Ectodermal cell (in vitro differentiated cells): ENCODE measurements at regions not wholly inside any gene's neighbourhood (a gene's known extent, or its start where the extent isn't known, plus 50 kb on each side); places are given as distances from the start of the nearest gene placed in this dataset.

ENCODE experiments used
- H3K27ac ChIP-seq: 2 replicates; pipeline ENCODE4 v1.7.0; 2013; ENCODE audit warnings: mild to moderate bottlenecking, low read depth, low read length; ENCODE audit not compliant: insufficient read depth, poor library complexity, severe bottlenecking
- H3K27me3 ChIP-seq: 2 replicates; pipeline ENCODE4 v1.7.0; 2013; ENCODE audit warnings: mild to moderate bottlenecking, low read length; ENCODE audit not compliant: insufficient read depth, control insufficient read depth, poor library complexity, severe bottlenecking
- H3K36me3 ChIP-seq: one replicate; pipeline ENCODE4 v1.7.0; 2013; ENCODE audit warnings: low read length; ENCODE audit not compliant: control insufficient read depth, insufficient read depth
- H3K4me1 ChIP-seq: one replicate; pipeline ENCODE4 v1.7.0; 2013; ENCODE audit warnings: low read length; ENCODE audit not compliant: control insufficient read depth, insufficient read depth
- H3K4me3 ChIP-seq: 2 replicates; pipeline ENCODE4 v1.7.0; 2013; ENCODE audit warnings: low read depth, low read length, control low read depth; ENCODE audit not compliant: insufficient read depth
- H3K9me3 ChIP-seq: 2 replicates; pipeline ENCODE4 v1.7.0; 2013; ENCODE audit warnings: mild to moderate bottlenecking, low read length, moderate library complexity; ENCODE audit not compliant: control insufficient read depth
- WGBS, 2 experiments: methylation state at CpG; one replicate each; pipeline ENCODE4 v1.1.7; 2013; ENCODE audit warnings: missing lambda C conversion rate in 2 of 2; 5-methylcytosine and 5-hydroxymethylcytosine counted together

DNA sequence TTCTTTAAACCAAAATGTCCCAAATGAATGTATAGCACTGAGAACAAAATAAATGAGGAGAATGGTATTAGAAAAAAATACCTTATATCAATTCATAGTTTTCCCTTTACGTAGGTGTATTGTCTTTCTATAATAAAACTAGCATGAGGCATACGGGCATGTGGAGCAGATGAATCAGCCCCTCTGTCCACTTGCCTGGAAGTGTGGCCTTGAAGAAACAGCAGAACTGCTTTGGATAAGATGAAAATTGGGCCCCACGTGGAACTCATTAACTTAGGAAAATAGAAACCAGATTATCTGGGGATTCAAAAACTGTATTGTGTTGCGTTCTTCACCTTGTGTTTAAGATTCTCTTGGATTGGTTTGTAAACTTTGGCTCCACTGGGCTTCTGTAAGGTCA, 356.8 kb upstream of the B3GALT2 start:
- no peaks in the 10 kb centered on the region for H3K4me1 ChIP-seq
- H3K27me3 ChIP-seq: no peaks in the 10 kb centered on the region
- H3K4me3 ChIP-seq: no peak overlapping the region
- no peaks in the 10 kb centered on the region for H3K36me3 ChIP-seq
- WGBS, 2 experiments: 87 to 94% methylated on average over 3 to 4 of the region's 4 CpGs
- H3K27ac ChIP-seq: no peak overlapping the region
- H3K9me3 ChIP-seq: no peaks in the 10 kb centered on the region

DNA sequence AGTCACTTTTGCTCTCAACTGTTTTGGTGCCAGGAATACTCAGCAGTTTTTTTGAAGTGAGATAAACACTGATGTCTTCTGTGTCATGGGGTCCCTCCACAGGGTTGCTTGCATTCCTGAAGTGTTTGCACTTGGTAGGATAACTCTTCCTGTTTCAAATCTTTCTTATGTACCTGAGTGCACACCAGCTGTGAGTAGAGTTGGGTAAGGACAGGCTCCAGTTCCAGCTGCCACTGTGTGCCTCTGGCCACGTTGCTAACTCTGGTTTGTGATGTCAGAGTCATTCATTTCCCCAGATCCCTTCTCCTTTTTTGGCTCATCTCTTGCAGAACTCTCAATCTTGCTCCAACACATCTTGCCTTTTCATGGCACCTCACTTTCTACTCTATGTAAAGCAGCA, 356.3 kb upstream of the B3GALT2 start:
- no peaks in the 10 kb centered on the region for H3K4me1 ChIP-seq
- no peak overlapping the region for H3K4me3 ChIP-seq
- no peaks in the 10 kb centered on the region for H3K27me3 ChIP-seq
- 32 to 40% methylated on average over 1 of the region's 1 CpG for WGBS, 2 experiments
- no peaks in the 10 kb centered on the region for H3K36me3 ChIP-seq
- H3K9me3 ChIP-seq: no peaks in the 10 kb centered on the region
- H3K27ac ChIP-seq: no peak overlapping the region

DNA sequence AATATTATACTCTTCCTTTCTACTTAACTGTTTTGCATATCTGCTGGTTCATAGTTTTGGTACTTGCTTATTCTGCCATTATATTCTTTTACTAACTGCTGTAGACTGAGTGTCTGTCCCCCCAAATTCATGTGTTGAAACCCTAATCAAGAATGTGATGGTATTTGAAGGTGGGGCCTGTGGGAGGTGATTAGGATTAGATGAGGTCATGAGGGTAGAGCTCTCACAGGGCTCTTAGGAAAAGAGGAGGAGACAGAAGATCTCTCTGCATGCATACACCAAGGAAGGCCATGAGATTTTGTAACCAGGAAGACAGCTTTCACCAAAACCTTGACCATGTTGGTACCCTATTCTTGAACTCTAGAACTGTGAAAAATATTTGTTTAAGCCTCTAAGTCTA, 354.1 kb upstream of the B3GALT2 start:
- no peaks in the 10 kb centered on the region for H3K4me1 ChIP-seq
- H3K4me3 ChIP-seq: no peak overlapping the region
- H3K36me3 ChIP-seq: no peaks in the 10 kb centered on the region
- H3K27me3 ChIP-seq: no peaks in the 10 kb centered on the region
- no peak overlapping the region for H3K27ac ChIP-seq
- H3K9me3 ChIP-seq: no peaks in the 10 kb centered on the region

DNA sequence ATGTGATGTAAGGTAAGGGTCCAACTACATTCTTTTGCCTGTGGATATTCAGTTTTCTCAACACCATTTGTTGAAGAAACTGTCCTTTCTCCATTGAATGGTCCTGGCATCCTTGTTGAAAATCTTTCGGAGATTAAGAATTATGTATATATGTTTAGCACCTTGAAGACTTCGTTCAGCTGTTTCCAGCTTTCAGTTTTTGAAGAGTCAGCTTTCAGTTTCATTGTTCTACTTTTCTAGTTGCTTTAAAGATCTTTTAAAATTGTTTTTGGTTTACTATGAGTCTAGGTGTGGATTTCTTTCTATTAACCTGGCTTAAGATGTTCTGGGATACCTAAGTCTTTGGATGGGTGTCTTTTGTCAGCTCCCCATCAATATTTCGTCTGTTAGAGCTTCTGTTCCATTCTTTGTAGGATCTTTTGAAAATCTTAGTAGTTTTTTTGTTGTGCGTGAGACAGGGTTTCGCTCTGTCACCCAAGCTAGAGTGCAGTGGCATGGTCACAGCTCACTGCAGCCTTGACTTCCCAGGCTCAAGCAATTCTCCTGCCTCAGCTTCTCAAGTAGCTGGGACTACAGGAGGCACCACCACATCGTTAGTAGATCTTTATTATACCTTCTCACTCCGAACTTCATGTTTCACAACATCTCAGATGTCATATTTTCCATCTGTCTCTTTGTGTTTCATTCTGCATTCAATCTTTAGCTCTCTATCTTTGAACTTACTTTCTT, 353.5 kb upstream of the B3GALT2 start:
- no peaks in the 10 kb centered on the region for H3K36me3 ChIP-seq
- 92 to 97% methylated on average over 7 of the region's 7 CpGs for WGBS, 2 experiments
- no peak overlapping the region for H3K27ac ChIP-seq

DNA sequence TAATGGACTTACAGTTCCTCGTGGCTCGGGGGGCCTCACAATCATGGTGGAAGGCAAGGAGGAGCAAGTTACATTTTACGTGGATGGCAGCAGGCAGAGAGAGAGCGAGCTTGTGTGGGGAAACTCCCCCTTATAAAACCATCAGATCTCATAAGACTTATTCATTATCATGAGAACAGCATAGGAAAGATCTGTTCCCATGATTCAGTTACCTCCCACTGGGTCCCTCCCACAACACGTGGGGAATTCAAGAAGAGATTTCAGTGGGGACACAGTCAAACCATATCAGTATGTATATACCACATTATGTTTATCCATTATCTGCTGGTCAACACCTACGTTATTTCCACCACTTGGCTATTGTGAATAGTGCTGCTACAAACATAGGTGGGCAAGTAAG, 352.3 kb upstream of the B3GALT2 start:
- H3K27me3 ChIP-seq: no peaks in the 10 kb centered on the region
- no peaks in the 10 kb centered on the region for H3K36me3 ChIP-seq
- WGBS, 2 experiments: 91 to 92% methylated on average over 6 of the region's 6 CpGs
- no peak overlapping the region for H3K27ac ChIP-seq
- H3K4me3 ChIP-seq: no peak overlapping the region
- H3K4me1 ChIP-seq: no peaks in the 10 kb centered on the region
- H3K9me3 ChIP-seq: no peaks in the 10 kb centered on the region

More for the DNA sequence above, 353.5 kb upstream of the B3GALT2 start:
- Histone ChIP-seq H3K9me3 (no peaks in the 10 kb centered on the region), H3K4me3 (no peak overlapping the region), H3K4me1 (no peaks in the 10 kb centered on the region), H3K27me3 (no peaks in the 10 kb centered on the region)

DNA sequence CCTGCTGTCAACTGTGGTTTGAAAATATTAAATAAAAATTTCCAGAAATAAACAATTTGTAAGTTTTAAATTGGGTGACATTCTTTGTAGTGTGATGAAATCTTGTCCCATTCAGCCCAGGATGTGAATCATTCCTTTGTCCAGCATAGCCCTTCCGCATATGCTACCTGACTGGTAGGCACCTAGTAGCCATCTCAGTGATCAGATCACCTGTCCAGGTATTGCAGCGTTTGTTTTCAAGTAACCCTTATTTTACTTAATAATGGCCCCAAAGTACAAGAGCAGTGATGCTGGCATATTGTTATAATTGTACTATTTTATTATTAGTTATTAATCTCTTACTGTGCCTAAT, 351.6 kb upstream of the B3GALT2 start:
- WGBS, 2 experiments: 91 to 100% methylated on average over 2 of the region's 2 CpGs
- H3K4me1 ChIP-seq: no peaks in the 10 kb centered on the region
- H3K9me3 ChIP-seq: no peaks in the 10 kb centered on the region
- H3K27ac ChIP-seq: no peak overlapping the region
- no peak overlapping the region for H3K4me3 ChIP-seq
- H3K36me3 ChIP-seq: no peaks in the 10 kb centered on the region
- H3K27me3 ChIP-seq: no peaks in the 10 kb centered on the region

DNA sequence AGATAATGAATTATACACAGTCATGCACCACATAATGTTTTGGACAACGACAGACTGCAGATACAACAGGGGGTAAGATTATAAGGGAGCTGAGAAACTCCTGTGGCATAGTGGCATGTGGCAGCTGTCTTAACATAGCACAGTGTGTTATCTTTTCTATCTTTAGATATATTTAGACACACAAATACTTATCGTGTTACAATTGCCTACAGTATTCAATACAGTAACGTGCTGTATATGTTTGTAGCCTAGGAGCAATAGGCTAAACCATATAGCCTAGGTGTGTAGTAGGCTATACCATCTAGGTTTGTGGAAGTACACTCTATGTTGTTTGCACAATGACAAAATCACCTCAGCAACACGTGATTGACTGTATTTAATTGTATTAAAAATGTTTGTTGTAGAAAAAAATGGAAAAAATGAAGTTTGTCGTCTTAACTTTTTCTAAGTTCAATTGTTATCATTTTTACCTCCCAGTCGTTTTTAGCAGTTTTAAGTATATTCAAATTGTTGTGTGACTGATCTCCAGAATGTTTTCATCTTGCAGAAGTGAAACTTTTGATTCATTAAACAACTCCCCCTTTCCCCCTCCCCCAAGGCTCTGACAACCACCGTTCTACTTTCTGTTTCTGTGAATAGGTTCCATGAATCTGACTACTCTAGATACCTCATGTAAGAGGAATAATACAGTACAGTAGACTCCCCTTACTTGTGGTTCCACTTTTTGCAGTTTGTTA, 351.0 kb upstream of the B3GALT2 start:
- Histone ChIP-seq H3K4me3 (no peak overlapping the region), H3K27ac (no peak overlapping the region), H3K9me3 (no peaks in the 10 kb centered on the region), H3K27me3 (no peaks in the 10 kb centered on the region), H3K36me3 (no peaks in the 10 kb centered on the region), H3K4me1 (no peaks in the 10 kb centered on the region)
- 91 to 93% methylated on average over 5 to 6 of the region's 7 CpGs for WGBS, 2 experiments

DNA sequence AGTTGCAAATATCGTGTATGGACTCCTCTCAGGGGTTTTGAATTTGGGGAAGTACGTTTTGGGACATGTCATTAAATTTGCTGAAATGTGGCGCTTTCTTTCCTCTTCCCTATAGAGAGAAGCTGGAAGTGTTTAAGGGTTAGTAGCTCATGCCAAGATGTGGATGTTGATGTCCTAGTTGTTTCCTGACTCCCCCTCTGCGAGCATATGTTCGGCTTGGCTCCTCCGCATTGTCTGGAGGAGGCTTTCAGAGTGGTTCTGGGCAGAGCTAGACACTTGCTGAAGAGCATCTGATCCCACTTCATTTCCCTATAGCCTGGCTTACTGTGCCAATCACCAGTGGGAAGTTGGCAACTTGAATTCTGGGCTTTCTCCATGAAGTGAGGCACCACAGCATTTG, 347.4 kb upstream of the B3GALT2 start:
- Histone ChIP-seq H3K27ac (no peak overlapping the region), H3K4me3 (no peak overlapping the region), H3K27me3 (no peaks in the 10 kb centered on the region), H3K4me1 (no peaks in the 10 kb centered on the region), H3K9me3 (no peaks in the 10 kb centered on the region), H3K36me3 (no peaks in the 10 kb centered on the region)
- WGBS, 2 experiments: 88 to 91% methylated on average over 6 of the region's 6 CpGs

DNA sequence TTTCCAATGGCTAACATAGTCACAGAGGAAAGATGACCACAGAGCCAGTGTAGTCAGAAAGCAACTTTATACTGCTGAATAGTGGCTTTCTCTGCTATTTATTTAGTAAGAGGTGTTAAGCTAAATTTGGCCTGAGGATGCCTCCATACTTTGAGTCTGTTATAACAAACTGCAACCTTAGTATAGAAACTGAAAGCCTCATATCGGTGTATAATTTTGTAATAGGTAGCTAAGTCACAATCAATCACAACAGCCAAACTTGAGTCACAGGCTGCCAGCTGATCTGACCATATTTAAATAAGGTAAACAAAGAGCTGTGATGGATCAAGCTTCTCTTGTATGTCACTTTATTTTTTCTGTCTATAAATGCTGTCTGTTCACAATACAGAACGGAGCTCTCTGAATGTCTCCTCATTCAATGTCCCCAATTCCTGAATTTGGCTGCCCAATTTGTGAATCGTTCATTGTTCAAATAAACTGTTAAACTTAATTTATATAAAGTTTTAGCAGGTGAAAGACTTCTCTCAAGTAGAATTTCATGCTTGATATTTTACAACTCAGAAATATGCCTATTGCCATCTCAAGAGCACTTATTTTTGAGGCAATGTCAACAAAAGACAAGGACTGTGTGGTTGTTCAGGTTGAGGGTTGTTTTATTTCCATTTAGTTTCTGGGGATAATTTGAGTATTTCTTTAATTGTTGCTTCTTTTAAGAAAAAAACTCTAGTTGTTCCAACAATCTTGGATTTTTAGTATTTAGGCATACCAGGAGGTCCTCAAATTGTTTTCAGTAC, 339.7 kb upstream of the B3GALT2 start:
- no peaks in the 10 kb centered on the region for H3K4me1 ChIP-seq
- no peaks in the 10 kb centered on the region for H3K9me3 ChIP-seq
- H3K4me3 ChIP-seq: no peak overlapping the region
- H3K36me3 ChIP-seq: no peaks in the 10 kb centered on the region
- H3K27me3 ChIP-seq: no peaks in the 10 kb centered on the region
- WGBS, 2 experiments: 88 to 96% methylated on average over 1 to 2 of the region's 3 CpGs
- no peak overlapping the region for H3K27ac ChIP-seq

DNA sequence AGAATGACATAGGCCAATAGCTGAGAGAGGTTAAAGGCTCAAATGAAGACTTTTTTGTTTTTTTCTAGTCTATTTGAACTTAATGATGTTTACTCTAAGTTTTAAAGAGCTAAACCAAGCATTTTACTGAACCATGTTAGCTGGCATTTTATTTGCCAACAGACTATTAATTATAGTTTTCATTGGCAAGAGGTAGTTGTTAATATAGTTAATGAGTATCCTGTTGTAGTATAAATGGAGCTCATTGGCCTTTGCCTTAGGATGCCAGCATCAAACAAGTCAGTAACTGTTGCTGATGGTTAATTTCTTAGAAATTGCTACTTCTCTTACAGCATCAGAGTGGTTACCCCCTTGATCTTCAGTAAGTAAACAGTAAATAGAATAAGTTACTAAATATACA, 339.0 kb upstream of the B3GALT2 start:
- Histone ChIP-seq H3K9me3 (no peaks in the 10 kb centered on the region), H3K36me3 (no peaks in the 10 kb centered on the region)

More for the DNA sequence above, 339.0 kb upstream of the B3GALT2 start:
- no peaks in the 10 kb centered on the region for H3K4me1 ChIP-seq
- no peaks in the 10 kb centered on the region for H3K27me3 ChIP-seq
- H3K4me3 ChIP-seq: no peak overlapping the region
- H3K27ac ChIP-seq: no peak overlapping the region
